ENCODE measurements at regions not wholly inside any gene's neighbourhood (a gene's known extent, or its start where the extent isn't known, plus 50 kb on each side); places are given as distances from the start of the nearest gene placed in this dataset.

DNA sequence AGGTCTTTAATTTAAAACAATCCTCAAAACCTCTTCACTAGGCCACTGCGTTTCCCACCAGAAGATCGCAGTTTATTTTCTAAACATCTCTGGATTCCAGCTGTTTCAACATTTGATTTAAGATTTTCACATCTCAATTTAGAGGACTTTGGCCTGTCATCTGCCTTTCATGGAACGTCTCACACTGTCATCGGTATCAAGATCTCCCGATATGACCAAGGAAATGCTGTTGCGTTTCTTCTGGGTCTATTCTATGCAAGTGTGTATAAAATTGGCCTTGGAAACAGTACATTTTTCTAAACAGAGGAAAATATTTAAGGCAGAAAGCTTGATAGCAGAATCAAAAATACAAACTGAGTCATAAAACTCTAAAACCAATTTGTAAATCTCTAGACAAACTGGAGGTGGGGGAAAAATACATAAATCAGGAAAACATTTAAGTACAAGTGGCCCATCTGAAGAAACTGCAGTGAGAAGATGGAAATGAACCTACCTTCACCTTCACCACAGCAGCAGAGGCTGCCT lies 53.6 kb upstream of the SIMC1 start:
- DNase-seq = no peak
- Histone ChIP-seq H3K9me3 (ENCODE audit: low read length) (no peaks in the 10 kb centered on the region), H3K36me3 (ENCODE audit: low read depth, low read length) (no peaks in the 10 kb centered on the region), H4K20me1 (ENCODE audit: low read length) (no peaks in the 10 kb centered on the region), H3K79me2 (ENCODE audit: low read length) (no peaks in the 10 kb centered on the region), H3K27me3 (ENCODE audit: low read length) (no peaks in the 10 kb centered on the region), H3K9me2 (replicated peaks; ENCODE audit: low read length) (no peaks in the 10 kb centered on the region), H3K9ac (ENCODE audit: low read length) (no peak overlapping the region), H3K4me1 (ENCODE audit: insufficient read depth, low read length) (no peaks in the 10 kb centered on the region), H3K27ac (ENCODE audit: low read length) (no peak overlapping the region), H3F3A (ENCODE audit: low read length, unreplicated experiment) (no peaks in the 10 kb centered on the region), H3K4me2 (ENCODE audit: low read length) (no peak overlapping the region), H3K4me3 (ENCODE audit: low read length) (no peak overlapping the region), H2AFZ (ENCODE audit: low read length) (no peak overlapping the region)
- TF ChIP-seq, protein P1, sequence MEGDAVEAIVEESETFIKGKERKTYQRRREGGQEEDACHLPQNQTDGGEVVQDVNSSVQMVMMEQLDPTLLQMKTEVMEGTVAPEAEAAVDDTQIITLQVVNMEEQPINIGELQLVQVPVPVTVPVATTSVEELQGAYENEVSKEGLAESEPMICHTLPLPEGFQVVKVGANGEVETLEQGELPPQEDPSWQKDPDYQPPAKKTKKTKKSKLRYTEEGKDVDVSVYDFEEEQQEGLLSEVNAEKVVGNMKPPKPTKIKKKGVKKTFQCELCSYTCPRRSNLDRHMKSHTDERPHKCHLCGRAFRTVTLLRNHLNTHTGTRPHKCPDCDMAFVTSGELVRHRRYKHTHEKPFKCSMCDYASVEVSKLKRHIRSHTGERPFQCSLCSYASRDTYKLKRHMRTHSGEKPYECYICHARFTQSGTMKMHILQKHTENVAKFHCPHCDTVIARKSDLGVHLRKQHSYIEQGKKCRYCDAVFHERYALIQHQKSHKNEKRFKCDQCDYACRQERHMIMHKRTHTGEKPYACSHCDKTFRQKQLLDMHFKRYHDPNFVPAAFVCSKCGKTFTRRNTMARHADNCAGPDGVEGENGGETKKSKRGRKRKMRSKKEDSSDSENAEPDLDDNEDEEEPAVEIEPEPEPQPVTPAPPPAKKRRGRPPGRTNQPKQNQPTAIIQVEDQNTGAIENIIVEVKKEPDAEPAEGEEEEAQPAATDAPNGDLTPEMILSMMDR (conservative IDR thresholded peaks at IDR 0.05; ENCODE audit: low read depth, low read length) = no peak
- TF ChIP-seq EZH2 (IDR thresholded peaks at IDR 0.05; ENCODE audit: low read length, unreplicated experiment) = no peak
- TF ChIP-seq EZH2phosphoT487 (IDR thresholded peaks at IDR 0.05; ENCODE audit: borderline replicate concordance, low read length) = no peak
- POLR2A ChIA-PET (ENCODE audit: unreplicated experiment) = no interaction called here
- no peak for ATAC-seq
- intact Hi-C loops (cut with micrococcal nuclease) = no loop called here
- no TSS peak for BruUV-seq (replicated peaks)
- CTCF ChIA-PET = no interaction called here

DNA sequence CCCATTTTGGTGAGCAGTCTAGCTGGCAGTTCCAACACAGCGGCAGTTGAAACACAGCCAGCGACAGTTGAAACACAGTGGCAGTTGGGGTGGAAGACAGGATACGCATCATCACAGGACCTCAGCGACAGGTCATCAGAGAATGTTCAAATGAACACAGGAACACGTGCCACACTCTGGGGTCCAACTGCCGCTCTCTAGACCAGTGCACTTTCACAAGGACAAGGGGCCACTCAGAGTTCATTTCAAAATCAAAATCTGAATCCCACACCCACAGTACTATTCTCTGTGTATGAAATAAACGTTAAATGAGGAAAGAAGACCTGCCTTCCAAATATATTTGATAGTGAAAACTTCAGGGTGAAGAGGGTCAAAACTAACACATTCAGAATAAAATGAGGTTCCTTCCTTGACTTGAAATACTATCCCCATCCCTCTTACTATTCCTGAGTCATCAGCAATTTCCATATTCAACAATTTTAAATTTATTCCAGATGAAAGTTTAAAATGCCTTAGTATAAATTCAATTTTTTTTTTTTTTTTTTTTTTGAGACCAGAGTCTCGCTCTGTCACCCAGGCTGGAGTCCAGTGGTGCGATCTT lies 53.0 kb upstream of the SIMC1 start:
- no peak for ATAC-seq
- Histone ChIP-seq H3K36me3 (ENCODE audit: low read depth, low read length) (no peaks in the 10 kb centered on the region), H3K9me2 (replicated peaks; ENCODE audit: low read length) (no peaks in the 10 kb centered on the region), H3K4me3 (ENCODE audit: low read length) (no peak overlapping the region), H3K79me2 (ENCODE audit: low read length) (no peaks in the 10 kb centered on the region), H3K27ac (ENCODE audit: low read length) (no peak overlapping the region), H3K27me3 (ENCODE audit: low read length) (no peaks in the 10 kb centered on the region), H2AFZ (ENCODE audit: low read length) (no peak overlapping the region), H3K4me2 (ENCODE audit: low read length) (no peak overlapping the region), H3K4me1 (ENCODE audit: insufficient read depth, low read length) (no peaks in the 10 kb centered on the region), H4K20me1 (ENCODE audit: low read length) (no peaks in the 10 kb centered on the region), H3K9me3 (ENCODE audit: low read length) (no peaks in the 10 kb centered on the region), H3F3A (ENCODE audit: low read length, unreplicated experiment) (no peaks in the 10 kb centered on the region), H3K9ac (ENCODE audit: low read length) (no peak overlapping the region)
- BruUV-seq (replicated peaks) = no TSS peak
- ChIA-PET CTCF (no interaction called here), POLR2A (ENCODE audit: unreplicated experiment) (no interaction called here)
- no peak for TF ChIP-seq EZH2phosphoT487 (IDR thresholded peaks at IDR 0.05; ENCODE audit: borderline replicate concordance, low read length)
- TF ChIP-seq EZH2 (IDR thresholded peaks at IDR 0.05; ENCODE audit: low read length, unreplicated experiment) = no peak
- TF ChIP-seq, protein P1 (conservative IDR thresholded peaks at IDR 0.05; ENCODE audit: low read depth, low read length) = no peak
- DNase-seq = no peak
- intact Hi-C loops (cut with micrococcal nuclease) = no loop called here

DNA sequence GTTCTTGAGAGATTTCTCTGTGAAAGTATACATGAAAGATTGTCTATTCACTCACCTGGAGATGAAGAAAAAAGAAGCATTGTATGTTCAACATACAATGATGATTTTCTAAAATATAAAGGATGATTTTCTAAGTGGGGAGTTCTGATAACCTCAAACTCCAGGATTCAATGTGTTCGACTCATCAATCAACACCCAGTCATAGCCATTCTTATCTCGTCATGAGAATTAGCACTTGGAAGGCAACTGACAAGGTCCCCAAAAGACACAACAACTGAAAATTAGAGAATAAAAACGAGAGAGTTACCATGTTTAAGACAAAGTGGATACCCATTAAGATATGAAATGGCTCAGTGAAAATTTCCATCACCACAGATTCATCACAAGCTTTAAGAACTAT lies 52.1 kb upstream of the SIMC1 start:
- intact Hi-C loops (cut with micrococcal nuclease) = no loop called here
- Histone ChIP-seq H3K9me3 (ENCODE audit: low read length) (no peaks in the 10 kb centered on the region), H3K27me3 (ENCODE audit: low read length) (no peaks in the 10 kb centered on the region), H3K9me2 (replicated peaks; ENCODE audit: low read length) (no peaks in the 10 kb centered on the region), H3K4me1 (ENCODE audit: insufficient read depth, low read length) (no peaks in the 10 kb centered on the region), H3F3A (ENCODE audit: low read length, unreplicated experiment) (no peaks in the 10 kb centered on the region), H3K79me2 (ENCODE audit: low read length) (no peaks in the 10 kb centered on the region), H3K9ac (ENCODE audit: low read length) (no peak overlapping the region), H3K4me2 (ENCODE audit: low read length) (no peak overlapping the region), H3K27ac (ENCODE audit: low read length) (no peak overlapping the region), H3K4me3 (ENCODE audit: low read length) (no peak overlapping the region), H2AFZ (ENCODE audit: low read length) (no peak overlapping the region), H4K20me1 (ENCODE audit: low read length) (no peaks in the 10 kb centered on the region), H3K36me3 (ENCODE audit: low read depth, low read length) (no peaks in the 10 kb centered on the region)
- TF ChIP-seq, protein P1 (conservative IDR thresholded peaks at IDR 0.05; ENCODE audit: low read depth, low read length) = no peak
- TF ChIP-seq EZH2phosphoT487 (IDR thresholded peaks at IDR 0.05; ENCODE audit: borderline replicate concordance, low read length) = no peak
- TF ChIP-seq EZH2 (IDR thresholded peaks at IDR 0.05; ENCODE audit: low read length, unreplicated experiment) = no peak
- POLR2A ChIA-PET (ENCODE audit: unreplicated experiment) = no interaction called here
- no peak for DNase-seq
- no TSS peak for BruUV-seq (replicated peaks)
- CTCF ChIA-PET = no interaction called here
- no peak for ATAC-seq

Data from PC-3 (cell line).